Muscle layer of colon (tissue), 2 donors: ENCODE measurements at regions not wholly inside any gene's neighbourhood (a gene's known extent, or its start where the extent isn't known, plus 50 kb on each side); places are given as distances from the start of the nearest gene placed in this dataset.

Source experiments
- H3K27ac ChIP-seq: one replicate; pipeline ENCODE4 v1.7.0; 2013; ENCODE audit warnings: low read depth, mild to moderate bottlenecking, low read length, moderate library complexity
- H3K27me3 ChIP-seq, 2 donors: one replicate each; pipeline ENCODE4 v1.7.0; 2013; ENCODE audit warnings: low read length in 2 of 2, mild to moderate bottlenecking in 2 of 2; ENCODE audit not compliant: insufficient read depth in 2 of 2, control insufficient read depth in 1 of 2
- H3K36me3 ChIP-seq: one replicate; pipeline ENCODE4 v1.7.0; 2013; ENCODE audit warnings: mild to moderate bottlenecking, low read length; ENCODE audit not compliant: insufficient read depth
- H3K4me1 ChIP-seq: one replicate; pipeline ENCODE4 v1.7.0; 2013; ENCODE audit warnings: mild to moderate bottlenecking, low read length; ENCODE audit not compliant: insufficient read depth
- H3K4me3 ChIP-seq, 2 donors: one replicate each; pipeline ENCODE4 v1.7.0; 2013; ENCODE audit warnings: low read length in 2 of 2, low read depth in 1 of 2, mild to moderate bottlenecking in 1 of 2, moderate library complexity in 1 of 2
- H3K9ac ChIP-seq: one replicate; pipeline ENCODE4 v1.7.0; 2013; ENCODE audit warnings: low read length
- H3K9me3 ChIP-seq: one replicate; pipeline ENCODE4 v1.7.0; 2013; ENCODE audit warnings: mild to moderate bottlenecking, low read length
- donor health status: abdominal sarcoma.
- donor health status: Adenocarcinoma of cecum.

- Histone ChIP-seq H3K27me3 (no peaks in the 10 kb centered on the region), H3K36me3 (no peaks in the 10 kb centered on the region), H3K9me3 (no peaks in the 10 kb centered on the region), H3K27ac (no peak overlapping the region), H3K4me3 (no peak overlapping the region), H3K4me1 (peaks cover 23% of the 10 kb centered on the region), H3K9ac (no peak overlapping the region)
Measured at GRCh38 chr1:182292193-182292741, 99.3 kb downstream of the GLUL start.

- Histone ChIP-seq H3K9me3 (no peaks in the 10 kb centered on the region), H3K27me3 (no peaks in the 10 kb centered on the region), H3K9ac (no peak overlapping the region), H3K4me1 (peaks cover 23% of the 10 kb centered on the region), H3K36me3 (no peaks in the 10 kb centered on the region), H3K4me3 (no peak overlapping the region), H3K27ac (no peak overlapping the region)
Measured at GRCh38 chr1:182291584-182292192, 99.9 kb downstream of the GLUL start.

DNA sequence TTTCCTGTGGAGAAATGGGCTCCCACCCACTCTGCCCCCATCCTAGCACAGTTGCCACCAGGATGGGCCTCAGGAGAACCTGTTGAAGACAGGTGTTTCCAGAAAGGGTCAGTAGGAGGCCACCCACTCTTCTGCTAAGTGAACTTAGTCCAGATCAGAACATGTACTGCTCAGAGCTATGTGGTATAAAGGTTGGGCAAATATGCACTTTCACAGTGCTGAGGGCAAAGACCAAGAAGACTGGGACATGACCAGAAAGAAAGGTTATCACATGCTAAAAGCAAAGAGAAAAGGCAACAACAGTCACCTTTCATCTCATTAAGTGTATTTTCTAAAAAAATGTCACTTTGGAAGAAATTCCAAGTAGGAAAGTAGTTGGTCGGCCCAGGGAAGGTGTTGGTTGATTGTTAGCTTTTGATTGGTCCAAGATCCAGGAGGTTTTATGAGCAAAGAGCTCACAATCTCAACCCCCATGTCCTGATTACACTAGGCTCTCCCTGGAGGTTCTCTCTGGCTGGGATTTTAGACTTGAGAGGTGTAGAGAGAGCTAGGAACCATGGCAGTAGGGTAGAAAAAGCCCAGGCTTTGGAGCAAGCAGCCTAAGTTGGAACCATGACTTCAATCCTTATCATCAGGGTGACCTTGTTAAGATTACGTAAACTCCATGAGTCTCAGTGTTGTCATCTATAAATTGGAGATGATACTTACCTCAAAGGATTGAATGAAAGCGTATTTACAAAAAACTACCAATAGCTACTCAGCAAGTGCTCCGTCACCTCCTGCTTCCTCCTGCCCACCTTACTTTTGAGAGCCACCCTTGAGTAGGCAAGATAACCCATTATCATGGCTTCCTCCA lies 102.6 kb downstream of the GLUL start:
- Histone ChIP-seq H3K4me3 (no peak overlapping the region), H3K27ac (no peak overlapping the region), H3K36me3 (no peaks in the 10 kb centered on the region), H3K4me1 (peaks cover 23% of the 10 kb centered on the region), H3K27me3 (no peaks in the 10 kb centered on the region), H3K9me3 (no peaks in the 10 kb centered on the region), H3K9ac (no peak overlapping the region)

GRCh38 chr1:182286761-182287160 lies 104.8 kb downstream of the GLUL start:
- Histone ChIP-seq H3K4me1 (peaks cover 23% of the 10 kb centered on the region), H3K27ac (no peak overlapping the region), H3K36me3 (no peaks in the 10 kb centered on the region), H3K9ac (no peak overlapping the region), H3K9me3 (no peaks in the 10 kb centered on the region), H3K27me3 (no peaks in the 10 kb centered on the region), H3K4me3 (no peak overlapping the region)

GRCh38 chr1:182283746-182284544 lies 107.6 kb downstream of the GLUL start:
- H3K4me3 ChIP-seq = no peak overlapping the region
- H3K9ac ChIP-seq = no peak overlapping the region
- no peaks in the 10 kb centered on the region for H3K9me3 ChIP-seq

DNA sequence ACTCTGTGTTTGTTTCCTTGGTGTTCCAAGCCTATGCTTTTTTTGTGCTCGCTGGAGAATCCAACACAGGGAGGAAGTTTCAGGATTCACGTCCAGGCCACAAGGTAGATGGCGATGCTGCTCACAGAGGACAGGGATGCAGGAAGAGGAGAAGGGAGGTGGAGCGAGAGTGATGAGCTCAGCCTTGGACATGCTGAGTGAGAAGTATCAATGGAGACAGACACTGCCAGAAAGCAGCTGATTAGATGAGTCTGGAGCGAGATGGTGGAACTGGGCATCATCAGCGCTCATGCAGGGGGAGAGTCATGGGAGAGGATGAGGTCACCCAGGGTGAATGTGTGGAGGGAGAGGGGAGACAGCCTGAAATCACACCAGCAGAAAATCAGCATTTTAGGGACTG lies 110.0 kb downstream of the GLUL start:
- Histone ChIP-seq H3K4me1 (no peaks in the 10 kb centered on the region), H3K9ac (no peak overlapping the region), H3K36me3 (no peaks in the 10 kb centered on the region), H3K27me3 (no peaks in the 10 kb centered on the region), H3K27ac (no peak overlapping the region), H3K4me3 (no peak overlapping the region), H3K9me3 (no peaks in the 10 kb centered on the region)

More at GRCh38 chr1:182283746-182284544, 107.6 kb downstream of the GLUL start:
- H3K36me3 ChIP-seq = no peaks in the 10 kb centered on the region
- H3K27ac ChIP-seq = no peak overlapping the region
- H3K4me1 ChIP-seq = no peaks in the 10 kb centered on the region
- H3K27me3 ChIP-seq = no peaks in the 10 kb centered on the region

- no peaks in the 10 kb centered on the region for H3K9me3 ChIP-seq
- no peak overlapping the region for H3K9ac ChIP-seq
- no peaks in the 10 kb centered on the region for H3K27me3 ChIP-seq
- no peaks in the 10 kb centered on the region for H3K36me3 ChIP-seq
- no peak overlapping the region for H3K4me3 ChIP-seq
- H3K4me1 ChIP-seq = no peaks in the 10 kb centered on the region
- H3K27ac ChIP-seq = no peak overlapping the region
Measured at GRCh38 chr1:182280504-182280900, 111.1 kb downstream of the GLUL start.

- Histone ChIP-seq H3K36me3 (no peaks in the 10 kb centered on the region), H3K27ac (no peak overlapping the region), H3K4me3 (no peak overlapping the region), H3K27me3 (no peaks in the 10 kb centered on the region), H3K9me3 (no peaks in the 10 kb centered on the region), H3K9ac (no peak overlapping the region), H3K4me1 (no peaks in the 10 kb centered on the region)
Measured at GRCh38 chr1:182279724-182280503, 111.7 kb downstream of the GLUL start.

GRCh38 chr1:182279302-182279701 lies 112.3 kb downstream of the GLUL start:
- Histone ChIP-seq H3K27me3 (no peaks in the 10 kb centered on the region), H3K36me3 (no peaks in the 10 kb centered on the region), H3K9ac (no peak overlapping the region), H3K4me3 (no peak overlapping the region), H3K4me1 (no peaks in the 10 kb centered on the region), H3K27ac (no peak overlapping the region), H3K9me3 (no peaks in the 10 kb centered on the region)

DNA sequence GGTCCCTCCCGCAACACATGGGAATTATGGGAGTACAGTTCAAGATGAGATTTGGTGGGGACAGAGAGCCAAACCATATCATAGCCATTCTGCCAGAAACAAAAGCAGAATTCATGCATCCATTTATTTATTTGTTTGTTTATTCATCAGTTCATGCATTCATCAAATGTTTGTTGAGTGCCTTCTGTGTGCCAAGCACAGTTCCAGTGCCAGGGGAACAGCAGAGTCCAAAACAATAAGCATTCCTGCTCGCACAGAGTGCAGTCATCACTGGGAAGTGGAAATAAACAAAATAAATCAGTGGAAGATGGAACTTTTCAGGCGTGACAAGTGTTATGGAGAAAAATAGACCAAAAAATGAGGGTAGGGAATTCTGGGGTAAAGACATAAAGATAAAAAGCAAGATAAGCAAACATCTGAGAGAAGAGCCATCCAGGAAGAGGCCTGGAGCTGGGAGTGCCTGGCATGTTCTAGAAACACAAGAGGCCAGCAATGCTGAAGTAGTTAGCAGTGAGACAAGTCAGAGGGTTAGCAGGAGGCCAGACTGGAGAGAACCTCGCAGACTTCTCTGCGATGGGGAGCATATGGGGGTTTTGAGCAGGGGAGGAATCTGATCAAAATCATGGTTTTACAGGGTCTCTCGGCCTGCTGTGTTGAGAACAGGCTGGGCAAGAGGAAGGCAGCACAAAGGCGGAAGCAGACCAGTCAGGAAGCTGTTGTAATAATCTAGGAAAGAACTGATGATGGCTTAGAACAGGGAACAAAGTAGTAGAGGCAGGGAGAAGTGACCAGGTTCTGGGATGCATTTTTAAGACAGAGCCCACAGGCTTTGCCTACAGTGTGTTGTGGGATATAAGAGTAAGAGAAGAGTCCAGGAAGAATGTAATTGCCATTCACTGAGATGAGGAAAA lies 113.2 kb downstream of the GLUL start:
- Histone ChIP-seq H3K4me3 (no peak overlapping the region), H3K9ac (no peak overlapping the region), H3K9me3 (no peaks in the 10 kb centered on the region), H3K4me1 (no peaks in the 10 kb centered on the region), H3K27ac (no peak overlapping the region), H3K27me3 (no peaks in the 10 kb centered on the region), H3K36me3 (no peaks in the 10 kb centered on the region)
